Mesothelial cell of epicardium (in vitro differentiated cells): ENCODE measurements at regions not wholly inside any gene's neighbourhood (a gene's known extent, or its start where the extent isn't known, plus 50 kb on each side); places are given as distances from the start of the nearest gene placed in this dataset.

ENCODE experiments used
- DNase-seq, 2 experiments: peaks; one replicate each; pipeline ENCODE4 v3.0.0; 2021; ENCODE audit warnings: low spot score in 2 of 2; ENCODE audit not compliant: unreplicated experiment in 2 of 2
- H3K27ac Mint-ChIP-seq: 2 replicates; pipeline ENCODE4 v1.8.0; 2021; ENCODE audit warnings: mixed read lengths
- H3K27me3 Mint-ChIP-seq: 2 replicates; pipeline ENCODE4 v1.8.0; 2021; ENCODE audit warnings: low read depth, mixed read lengths
- H3K36me3 Mint-ChIP-seq: 2 replicates; pipeline ENCODE4 v1.8.0; 2021; ENCODE audit warnings: mixed read lengths
- H3K4me1 Mint-ChIP-seq: 2 replicates; pipeline ENCODE4 v1.8.0; 2021; ENCODE audit warnings: mixed read lengths
- H3K4me3 Mint-ChIP-seq: 2 replicates; pipeline ENCODE4 v1.8.0; 2021; ENCODE audit warnings: mild to moderate bottlenecking, moderate library complexity, mixed read lengths
- H3K9me3 Mint-ChIP-seq: 2 replicates; pipeline ENCODE4 v1.8.0; 2021; ENCODE audit warnings: mixed read lengths
- TF ChIP-seq, protein P1 (sequence below): fragments of 200-600 bp; sonication (generic); IDR thresholded peaks from one replicate; pipeline ENCODE4 v1.5.0; 2021; ENCODE audit warnings: antibody characterized with exemption; ENCODE audit not compliant: unreplicated experiment

DNA sequence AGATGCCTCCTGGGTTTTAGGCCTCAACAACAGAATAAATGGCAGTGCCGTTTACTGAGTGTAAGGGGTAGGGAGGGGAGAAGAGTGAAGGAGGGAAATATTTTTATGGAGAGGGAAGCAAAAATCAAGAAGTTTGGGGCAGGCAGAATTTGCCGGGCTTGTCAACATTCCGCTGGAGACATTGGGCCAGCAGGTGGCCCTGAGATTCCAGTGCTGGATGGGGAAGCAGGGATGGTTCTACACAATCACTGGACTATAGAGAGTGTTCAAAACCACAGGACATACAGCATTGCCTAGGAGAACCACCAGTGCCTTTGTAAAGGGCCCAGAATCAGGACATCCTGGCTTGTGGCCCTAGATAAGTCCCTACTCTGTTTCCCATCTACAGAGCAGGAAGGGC lies 598.6 kb upstream of the MGMT start:
- Mint-ChIP-seq H3K4me3 (no peak overlapping the region), H3K27ac (no peak overlapping the region), H3K36me3 (no peaks in the 10 kb centered on the region), H3K27me3 (peaks cover 2% of the 10 kb centered on the region), H3K4me1 (peaks cover 9% of the 10 kb centered on the region), H3K9me3 (no peaks in the 10 kb centered on the region)
- TF ChIP-seq, protein P1, sequence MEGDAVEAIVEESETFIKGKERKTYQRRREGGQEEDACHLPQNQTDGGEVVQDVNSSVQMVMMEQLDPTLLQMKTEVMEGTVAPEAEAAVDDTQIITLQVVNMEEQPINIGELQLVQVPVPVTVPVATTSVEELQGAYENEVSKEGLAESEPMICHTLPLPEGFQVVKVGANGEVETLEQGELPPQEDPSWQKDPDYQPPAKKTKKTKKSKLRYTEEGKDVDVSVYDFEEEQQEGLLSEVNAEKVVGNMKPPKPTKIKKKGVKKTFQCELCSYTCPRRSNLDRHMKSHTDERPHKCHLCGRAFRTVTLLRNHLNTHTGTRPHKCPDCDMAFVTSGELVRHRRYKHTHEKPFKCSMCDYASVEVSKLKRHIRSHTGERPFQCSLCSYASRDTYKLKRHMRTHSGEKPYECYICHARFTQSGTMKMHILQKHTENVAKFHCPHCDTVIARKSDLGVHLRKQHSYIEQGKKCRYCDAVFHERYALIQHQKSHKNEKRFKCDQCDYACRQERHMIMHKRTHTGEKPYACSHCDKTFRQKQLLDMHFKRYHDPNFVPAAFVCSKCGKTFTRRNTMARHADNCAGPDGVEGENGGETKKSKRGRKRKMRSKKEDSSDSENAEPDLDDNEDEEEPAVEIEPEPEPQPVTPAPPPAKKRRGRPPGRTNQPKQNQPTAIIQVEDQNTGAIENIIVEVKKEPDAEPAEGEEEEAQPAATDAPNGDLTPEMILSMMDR = no peak
- DNase-seq = no peak

GRCh38 chr10:128869101-128869749 lies 597.8 kb upstream of the MGMT start:
- no peak for DNase-seq
- H3K27me3 Mint-ChIP-seq = peaks cover 5% of the 10 kb centered on the region
- TF ChIP-seq, protein P1 = no peak
- peaks cover 9% of the 10 kb centered on the region for H3K4me1 Mint-ChIP-seq
- H3K27ac Mint-ChIP-seq = peak overlapping the region; percentile 16
- H3K9me3 Mint-ChIP-seq = no peaks in the 10 kb centered on the region
- H3K4me3 Mint-ChIP-seq = no peak overlapping the region
- no peaks in the 10 kb centered on the region for H3K36me3 Mint-ChIP-seq

GRCh38 chr10:128870830-128871597 lies 596.0 kb upstream of the MGMT start:
- no peak overlapping the region for H3K4me3 Mint-ChIP-seq
- DNase-seq = no peak
- no peaks in the 10 kb centered on the region for H3K36me3 Mint-ChIP-seq
- H3K27ac Mint-ChIP-seq = no peak overlapping the region
- H3K27me3 Mint-ChIP-seq = peaks cover 4% of the 10 kb centered on the region
- TF ChIP-seq, protein P1 = no peak
- no peaks in the 10 kb centered on the region for H3K9me3 Mint-ChIP-seq
- peaks cover 17% of the 10 kb centered on the region for H3K4me1 Mint-ChIP-seq

GRCh38 chr10:128871671-128872231 lies 595.3 kb upstream of the MGMT start:
- no peaks in the 10 kb centered on the region for H3K36me3 Mint-ChIP-seq
- DNase-seq = no peak
- H3K4me3 Mint-ChIP-seq = no peak overlapping the region
- TF ChIP-seq, protein P1 = no peak
- peaks cover 8% of the 10 kb centered on the region for H3K27me3 Mint-ChIP-seq
- H3K9me3 Mint-ChIP-seq = no peaks in the 10 kb centered on the region
- H3K4me1 Mint-ChIP-seq = peaks cover 16% of the 10 kb centered on the region
- H3K27ac Mint-ChIP-seq = no peak overlapping the region

GRCh38 chr10:128873411-128874054 lies 593.5 kb upstream of the MGMT start:
- TF ChIP-seq, protein P1 = no peak
- Mint-ChIP-seq H3K4me3 (no peak overlapping the region), H3K27me3 (peaks cover 9% of the 10 kb centered on the region), H3K4me1 (peaks cover 16% of the 10 kb centered on the region), H3K36me3 (no peaks in the 10 kb centered on the region), H3K9me3 (no peaks in the 10 kb centered on the region), H3K27ac (no peak overlapping the region)
- no peak for DNase-seq
